HEK293 (cell line): ENCODE measurements at regions not wholly inside any gene's neighbourhood (a gene's known extent, or its start where the extent isn't known, plus 50 kb on each side); places are given as distances from the start of the nearest gene placed in this dataset.

ENCODE experiments used
- GLI2 ChIP-seq: fragments of 450-650 bp; formaldehyde crosslinking; IDR thresholded peaks from 2 replicates; pipeline ENCODE4; 2017; ENCODE audit warnings: missing biosample characterization, missing genetic modification characterization, low read depth, borderline replicate concordance
- HOXA7 ChIP-seq: sonication (generic); formaldehyde crosslinking; IDR thresholded peaks from 2 replicates; pipeline ENCODE4 v1.8.1; 2022; ENCODE audit warnings: missing genetic modification reagents, borderline replicate concordance
- OSR2 ChIP-seq: fragments of 450-650 bp; formaldehyde crosslinking; IDR thresholded peaks from 2 replicates; pipeline ENCODE4 v1.5.1; 2016; ENCODE audit warnings: missing biosample characterization, missing genetic modification characterization
- REPIN1 ChIP-seq: fragments of 450-650 bp; formaldehyde crosslinking; IDR thresholded peaks from 2 replicates; pipeline ENCODE4 v1.5.1; 2017; ENCODE audit warnings: missing biosample characterization, missing genetic modification characterization, low read depth
- WT1 ChIP-seq: fragments of 450-650 bp; formaldehyde crosslinking; IDR thresholded peaks from 2 replicates; pipeline ENCODE4 v1.5.1; 2016; ENCODE audit warnings: missing biosample characterization, missing genetic modification characterization
- ZNF394 ChIP-seq: fragments of 450-650 bp; formaldehyde crosslinking; IDR thresholded peaks from 2 replicates; pipeline ENCODE4 v1.5.1; 2016; ENCODE audit warnings: missing biosample characterization, missing genetic modification characterization, mild to moderate bottlenecking, moderate library complexity, borderline replicate concordance
- ZNF549 ChIP-seq: fragments of 450-650 bp; IDR thresholded peaks from 2 replicates; pipeline ENCODE4 v1.5.1; 2018; ENCODE audit warnings: missing biosample characterization, missing genetic modification characterization, mild to moderate bottlenecking, inconsistent platforms, moderate library complexity
- ZNF555 ChIP-seq: fragments of 450-650 bp; formaldehyde crosslinking; conservative IDR thresholded peaks from 2 replicates; pipeline ENCODE4 v1.5.1; 2017; ENCODE audit warnings: missing biosample characterization, mild to moderate bottlenecking, missing genetic modification characterization, inconsistent platforms
- ZNF600 ChIP-seq: fragments of 450-650 bp; formaldehyde crosslinking; IDR thresholded peaks from 2 replicates; pipeline ENCODE4 v1.5.1; 2016; ENCODE audit warnings: missing biosample characterization, missing genetic modification characterization
- ZNF837 ChIP-seq: fragments of 450-650 bp; formaldehyde crosslinking; IDR thresholded peaks from 2 replicates; pipeline ENCODE4 v1.5.1; 2016; ENCODE audit warnings: missing biosample characterization, missing genetic modification characterization
- TF ChIP-seq, protein P1 (sequence below): fragments of 450-650 bp; formaldehyde crosslinking; IDR thresholded peaks from 2 replicates; pipeline ENCODE4 v1.5.1; 2016; ENCODE audit warnings: missing biosample characterization, missing genetic modification characterization
- TF ChIP-seq, protein P2 (sequence below): fragments of 450-650 bp; formaldehyde crosslinking; IDR thresholded peaks from 2 replicates; pipeline ENCODE4 v1.5.1; 2016; ENCODE audit warnings: missing biosample characterization, missing genetic modification characterization
- TF ChIP-seq, protein P3 (sequence below): fragments of 450-650 bp; formaldehyde crosslinking; IDR thresholded peaks from 2 replicates; pipeline ENCODE4 v1.5.1; 2016; ENCODE audit warnings: missing biosample characterization, missing genetic modification characterization

DNA sequence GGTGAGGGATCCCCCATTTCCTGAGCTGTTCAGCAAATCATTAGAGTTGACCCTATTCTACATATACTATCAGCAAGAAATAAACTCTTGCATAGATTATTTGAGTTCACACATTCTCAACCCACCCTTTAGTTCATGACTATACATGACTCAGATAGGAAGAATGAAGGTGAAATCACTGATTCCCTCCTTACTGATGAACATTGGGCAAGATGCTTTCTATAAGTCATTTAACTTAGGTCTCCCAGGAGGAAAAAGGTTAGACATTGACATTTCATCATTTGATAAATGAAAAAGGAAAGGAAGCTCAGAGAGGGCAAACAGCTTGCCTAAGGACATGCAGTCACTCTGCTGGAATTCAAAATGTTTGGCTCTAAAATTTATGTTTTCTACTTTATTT is 408.0 kb downstream of the TMEM182 start:
- TF ChIP-seq ZNF600 (tag by site-specific recombination), result no peak
- TF ChIP-seq, protein P1, sequence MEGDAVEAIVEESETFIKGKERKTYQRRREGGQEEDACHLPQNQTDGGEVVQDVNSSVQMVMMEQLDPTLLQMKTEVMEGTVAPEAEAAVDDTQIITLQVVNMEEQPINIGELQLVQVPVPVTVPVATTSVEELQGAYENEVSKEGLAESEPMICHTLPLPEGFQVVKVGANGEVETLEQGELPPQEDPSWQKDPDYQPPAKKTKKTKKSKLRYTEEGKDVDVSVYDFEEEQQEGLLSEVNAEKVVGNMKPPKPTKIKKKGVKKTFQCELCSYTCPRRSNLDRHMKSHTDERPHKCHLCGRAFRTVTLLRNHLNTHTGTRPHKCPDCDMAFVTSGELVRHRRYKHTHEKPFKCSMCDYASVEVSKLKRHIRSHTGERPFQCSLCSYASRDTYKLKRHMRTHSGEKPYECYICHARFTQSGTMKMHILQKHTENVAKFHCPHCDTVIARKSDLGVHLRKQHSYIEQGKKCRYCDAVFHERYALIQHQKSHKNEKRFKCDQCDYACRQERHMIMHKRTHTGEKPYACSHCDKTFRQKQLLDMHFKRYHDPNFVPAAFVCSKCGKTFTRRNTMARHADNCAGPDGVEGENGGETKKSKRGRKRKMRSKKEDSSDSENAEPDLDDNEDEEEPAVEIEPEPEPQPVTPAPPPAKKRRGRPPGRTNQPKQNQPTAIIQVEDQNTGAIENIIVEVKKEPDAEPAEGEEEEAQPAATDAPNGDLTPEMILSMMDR (tag by site-specific recombination), result no peak
- no peak for TF ChIP-seq ZNF555
- TF ChIP-seq, protein P2, sequence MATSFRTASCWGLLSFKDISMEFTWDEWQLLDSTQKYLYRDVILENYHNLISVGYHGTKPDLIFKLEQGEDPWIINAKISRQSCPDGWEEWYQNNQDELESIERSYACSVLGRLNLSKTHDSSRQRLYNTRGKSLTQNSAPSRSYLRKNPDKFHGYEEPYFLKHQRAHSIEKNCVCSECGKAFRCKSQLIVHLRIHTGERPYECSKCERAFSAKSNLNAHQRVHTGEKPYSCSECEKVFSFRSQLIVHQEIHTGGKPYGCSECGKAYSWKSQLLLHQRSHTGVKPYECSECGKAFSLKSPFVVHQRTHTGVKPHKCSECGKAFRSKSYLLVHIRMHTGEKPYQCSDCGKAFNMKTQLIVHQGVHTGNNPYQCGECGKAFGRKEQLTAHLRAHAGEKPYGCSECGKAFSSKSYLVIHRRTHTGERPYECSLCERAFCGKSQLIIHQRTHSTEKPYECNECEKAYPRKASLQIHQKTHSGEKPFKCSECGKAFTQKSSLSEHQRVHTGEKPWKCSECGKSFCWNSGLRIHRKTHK, result no peak
- no peak for TF ChIP-seq OSR2 (tag by site-specific recombination)
- TF ChIP-seq WT1 (tag by site-specific recombination), result no peak
- no peak for TF ChIP-seq ZNF394 (tag by site-specific recombination)
- TF ChIP-seq ZNF837 (tag by site-specific recombination), result no peak
- no peak for TF ChIP-seq HOXA7 (CRISPR knock-in tag)
- TF ChIP-seq, protein P3, sequence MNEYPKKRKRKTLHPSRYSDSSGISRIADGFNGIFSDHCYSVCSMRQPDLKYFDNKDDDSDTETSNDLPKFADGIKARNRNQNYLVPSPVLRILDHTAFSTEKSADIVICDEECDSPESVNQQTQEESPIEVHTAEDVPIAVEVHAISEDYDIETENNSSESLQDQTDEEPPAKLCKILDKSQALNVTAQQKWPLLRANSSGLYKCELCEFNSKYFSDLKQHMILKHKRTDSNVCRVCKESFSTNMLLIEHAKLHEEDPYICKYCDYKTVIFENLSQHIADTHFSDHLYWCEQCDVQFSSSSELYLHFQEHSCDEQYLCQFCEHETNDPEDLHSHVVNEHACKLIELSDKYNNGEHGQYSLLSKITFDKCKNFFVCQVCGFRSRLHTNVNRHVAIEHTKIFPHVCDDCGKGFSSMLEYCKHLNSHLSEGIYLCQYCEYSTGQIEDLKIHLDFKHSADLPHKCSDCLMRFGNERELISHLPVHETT (tag by site-specific recombination), result no peak
- no peak for TF ChIP-seq REPIN1 (tag by site-specific recombination)
- no peak for TF ChIP-seq ZNF549
- TF ChIP-seq GLI2 (tag by site-specific recombination), result no peak
